ENCODE measurements at regions not wholly inside any gene's neighbourhood (a gene's known extent, or its start where the extent isn't known, plus 50 kb on each side); places are given as distances from the start of the nearest gene placed in this dataset.
"Not testable (repeated sequence)": the region's sequence is repeated elsewhere in the genome, so short reads cannot be mapped to it uniquely, and the experiment has no call there.

GRCh38 chr1:222240536-222241181 lies 307.2 kb downstream of the HHIPL2 start:
- no peak for DNase-seq

GRCh38 chr1:222239130-222239529 lies 308.8 kb downstream of the HHIPL2 start:
- DNase-seq, result no peak

GRCh38 chr1:222234351-222234750 lies 313.6 kb downstream of the HHIPL2 start:
- no peak for DNase-seq

- DNase-seq, result no peak
Measured at GRCh38 chr1:222233444-222234158, 314.3 kb downstream of the HHIPL2 start.

GRCh38 chr1:222232842-222233241 lies 315.1 kb downstream of the HHIPL2 start:
- DNase-seq, result no peak

- DNase-seq, result no peak
Measured at GRCh38 chr1:222229672-222230312, 318.1 kb downstream of the HHIPL2 start.

- DNase-seq, result peak; percentile 68
Measured at GRCh38 chr1:222225316-222225691, 322.6 kb downstream of the HHIPL2 start.

GRCh38 chr1:222224636-222225315 lies 323.1 kb downstream of the HHIPL2 start:
- DNase-seq, result peak; percentile 30

- DNase-seq, result no peak
Measured at GRCh38 chr1:222224156-222224555, 323.7 kb downstream of the HHIPL2 start.

GRCh38 chr1:222223010-222223409 lies 324.9 kb downstream of the HHIPL2 start:
- no peak for DNase-seq

- DNase-seq, result no peak
Measured at GRCh38 chr1:222216255-222216754, 331.6 kb downstream of the HHIPL2 start.

- DNase-seq, result no peak
Measured at GRCh38 chr1:222210776-222211175, 337.1 kb downstream of the HHIPL2 start.

GRCh38 chr1:222204475-222204874 lies 343.4 kb downstream of the HHIPL2 start:
- no peak for DNase-seq

- no peak for DNase-seq
Measured at GRCh38 chr1:222202831-222203230, 345.1 kb downstream of the HHIPL2 start.

- DNase-seq, result no peak
Measured at GRCh38 chr1:222196736-222197135, 351.2 kb downstream of the HHIPL2 start.

GRCh38 chr1:222196288-222196687 lies 351.6 kb downstream of the HHIPL2 start:
- no peak for DNase-seq

GRCh38 chr1:222195857-222196256 lies 352.0 kb downstream of the HHIPL2 start:
- no peak for DNase-seq

GRCh38 chr1:222189218-222189617 lies 358.7 kb downstream of the HHIPL2 start:
- DNase-seq, result no peak

GRCh38 chr1:222187566-222188332 lies 360.2 kb downstream of the HHIPL2 start:
- DNase-seq, result no peak

GRCh38 chr1:222182641-222183040 lies 365.3 kb downstream of the HHIPL2 start:
- no peak for DNase-seq

GRCh38 chr1:222181191-222181590 lies 366.7 kb downstream of the HHIPL2 start:
- no peak for DNase-seq

- not testable (repeated sequence) for DNase-seq
Measured at GRCh38 chr1:222177496-222177895, 370.4 kb downstream of the HHIPL2 start.
